ENCODE measurements at regions not wholly inside any gene's neighbourhood (a gene's known extent, or its start where the extent isn't known, plus 50 kb on each side); places are given as distances from the start of the nearest gene placed in this dataset.

GRCh38 chr2:59032499-59032898 is 791.4 kb upstream of the FANCL start:
- no peak for DNase-seq

- DNase-seq, result no peak
These were observed 787.9 kb upstream of the FANCL start for GRCh38 chr2:59029058-59029457.

- no peak for DNase-seq
These were observed 786.2 kb upstream of the FANCL start for GRCh38 chr2:59027320-59027719.

- peak; percentile 30 to 34 for DNase-seq
These were observed 784.1 kb upstream of the FANCL start for GRCh38 chr2:59025157-59025757.

GRCh38 chr2:59021786-59022185 is 780.7 kb upstream of the FANCL start:
- DNase-seq, result no peak

GRCh38 chr2:59019566-59020159 is 778.5 kb upstream of the FANCL start:
- no peak for DNase-seq

- DNase-seq, result no peak
These were observed 777.6 kb upstream of the FANCL start for GRCh38 chr2:59018737-59019136.

GRCh38 chr2:59015027-59015426 is 773.9 kb upstream of the FANCL start:
- no peak for DNase-seq

GRCh38 chr2:59012971-59013370 is 771.8 kb upstream of the FANCL start:
- DNase-seq, result no peak

GRCh38 chr2:59012234-59012633 is 771.1 kb upstream of the FANCL start:
- DNase-seq, result no peak

- no peak for DNase-seq
These were observed 767.8 kb upstream of the FANCL start for GRCh38 chr2:59008950-59009349.

GRCh38 chr2:59005836-59006615 is 764.9 kb upstream of the FANCL start:
- DNase-seq, result no peak

- DNase-seq, result no peak
These were observed 763.5 kb upstream of the FANCL start for GRCh38 chr2:59004621-59005020.

- DNase-seq, result no peak
These were observed 759.7 kb upstream of the FANCL start for GRCh38 chr2:59000796-59001195.

GRCh38 chr2:58992062-58992706 is 751.1 kb upstream of the FANCL start:
- no peak for DNase-seq

- no peak for DNase-seq
These were observed 750.2 kb upstream of the FANCL start for GRCh38 chr2:58991357-58991756.

- no peak for DNase-seq
These were observed 744.4 kb upstream of the FANCL start for GRCh38 chr2:58985541-58985940.

- DNase-seq, result no peak
These were observed 743.6 kb upstream of the FANCL start for GRCh38 chr2:58984731-58985130.

- no peak for DNase-seq
These were observed 742.0 kb upstream of the FANCL start for GRCh38 chr2:58983111-58983510.

GRCh38 chr2:58981237-58981636 is 740.1 kb upstream of the FANCL start:
- no peak for DNase-seq

- no peak for DNase-seq
These were observed 735.4 kb upstream of the FANCL start for GRCh38 chr2:58976375-58977071.

- DNase-seq, result no peak
These were observed 733.8 kb upstream of the FANCL start for GRCh38 chr2:58974881-58975280.

- DNase-seq, result no peak
These were observed 733.3 kb upstream of the FANCL start for GRCh38 chr2:58974426-58974825.
